Mucosa of descending colon (tissue), 3 donors: ENCODE measurements at regions not wholly inside any gene's neighbourhood (a gene's known extent, or its start where the extent isn't known, plus 50 kb on each side); places are given as distances from the start of the nearest gene placed in this dataset.

ENCODE experiments used
- ATAC-seq: fragments of 200-7000 bp; cut with Tn5 transposase; one replicate; pipeline ENCODE4 v1.9.1; 2020; ENCODE audit warnings: mild to moderate bottlenecking, moderate library complexity
- DNase-seq, 3 donors: peaks; one replicate each; pipeline ENCODE4 v3.0.0-alpha.2; 2020
- H3K36me3 ChIP-seq: fragments of 200-600 bp; one replicate; pipeline ENCODE4 v1.8.0; 2021; ENCODE audit warnings: low read depth, mild to moderate bottlenecking
- H3K4me1 ChIP-seq: fragments of 200-600 bp; one replicate; pipeline ENCODE4 v1.8.0; 2021; ENCODE audit warnings: low read depth, mild to moderate bottlenecking
- H3K4me3 ChIP-seq: fragments of 200-600 bp; one replicate; pipeline ENCODE4 v1.8.0; 2021; ENCODE audit warnings: mild to moderate bottlenecking
- H3K9me3 ChIP-seq: fragments of 200-600 bp; one replicate; pipeline ENCODE4 v1.8.0; 2021; ENCODE audit warnings: mild to moderate bottlenecking
- intact Hi-C, 2 donors: fragments of 100-400 bp; cut with DNase I in 1 of 2; cut with micrococcal nuclease in 1 of 2; formaldehyde crosslinking; loops; one replicate each; pipeline versions ENCODE4 v1.11.0 to v1.11.1; 2022; cut with DNase I, micrococcal nuclease
- TF ChIP-seq, protein P1 (sequence below): fragments of 200-600 bp; IDR thresholded peaks from one replicate; pipeline ENCODE4 v1.8.0; 2022; ENCODE audit warnings: antibody characterized with exemption, mild to moderate bottlenecking
- donor health status: DM: no; HTN: no; CAD: no; lungs with moderate emphysema.
- donor health status: DM: no; HTN: no; CAD: no.
- donor health status: DM: no; HTN: yes; CAD: no.

DNA sequence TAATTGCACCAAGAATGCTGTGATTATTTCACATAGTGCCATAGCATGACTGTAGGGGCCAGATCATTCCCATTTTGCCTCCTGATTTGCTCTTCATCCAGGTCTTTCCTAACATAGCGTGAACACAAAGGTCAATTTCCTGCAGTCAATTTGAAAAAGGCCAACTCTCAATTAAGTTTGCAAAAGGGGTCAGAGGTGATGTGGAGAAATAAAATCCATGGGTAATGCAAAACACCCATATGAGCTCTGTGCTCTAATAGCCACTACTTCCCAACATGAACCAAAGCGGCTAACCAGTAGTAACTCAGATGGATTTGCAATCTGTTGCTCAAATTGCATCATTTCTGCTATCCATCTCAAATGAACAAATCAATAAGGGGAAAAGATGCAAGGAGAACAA is 275.5 kb upstream of the SOX9 start:
- no peaks in the 10 kb centered on the region for H3K4me1 ChIP-seq
- H3K36me3 ChIP-seq: no peaks in the 10 kb centered on the region
- intact Hi-C loops: no loop called here
- no peak for DNase-seq
- H3K9me3 ChIP-seq: peaks cover 3% of the 10 kb centered on the region
- ATAC-seq: no peak
- TF ChIP-seq, protein P1, sequence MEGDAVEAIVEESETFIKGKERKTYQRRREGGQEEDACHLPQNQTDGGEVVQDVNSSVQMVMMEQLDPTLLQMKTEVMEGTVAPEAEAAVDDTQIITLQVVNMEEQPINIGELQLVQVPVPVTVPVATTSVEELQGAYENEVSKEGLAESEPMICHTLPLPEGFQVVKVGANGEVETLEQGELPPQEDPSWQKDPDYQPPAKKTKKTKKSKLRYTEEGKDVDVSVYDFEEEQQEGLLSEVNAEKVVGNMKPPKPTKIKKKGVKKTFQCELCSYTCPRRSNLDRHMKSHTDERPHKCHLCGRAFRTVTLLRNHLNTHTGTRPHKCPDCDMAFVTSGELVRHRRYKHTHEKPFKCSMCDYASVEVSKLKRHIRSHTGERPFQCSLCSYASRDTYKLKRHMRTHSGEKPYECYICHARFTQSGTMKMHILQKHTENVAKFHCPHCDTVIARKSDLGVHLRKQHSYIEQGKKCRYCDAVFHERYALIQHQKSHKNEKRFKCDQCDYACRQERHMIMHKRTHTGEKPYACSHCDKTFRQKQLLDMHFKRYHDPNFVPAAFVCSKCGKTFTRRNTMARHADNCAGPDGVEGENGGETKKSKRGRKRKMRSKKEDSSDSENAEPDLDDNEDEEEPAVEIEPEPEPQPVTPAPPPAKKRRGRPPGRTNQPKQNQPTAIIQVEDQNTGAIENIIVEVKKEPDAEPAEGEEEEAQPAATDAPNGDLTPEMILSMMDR: no peak
- no peak overlapping the region for H3K4me3 ChIP-seq

DNA sequence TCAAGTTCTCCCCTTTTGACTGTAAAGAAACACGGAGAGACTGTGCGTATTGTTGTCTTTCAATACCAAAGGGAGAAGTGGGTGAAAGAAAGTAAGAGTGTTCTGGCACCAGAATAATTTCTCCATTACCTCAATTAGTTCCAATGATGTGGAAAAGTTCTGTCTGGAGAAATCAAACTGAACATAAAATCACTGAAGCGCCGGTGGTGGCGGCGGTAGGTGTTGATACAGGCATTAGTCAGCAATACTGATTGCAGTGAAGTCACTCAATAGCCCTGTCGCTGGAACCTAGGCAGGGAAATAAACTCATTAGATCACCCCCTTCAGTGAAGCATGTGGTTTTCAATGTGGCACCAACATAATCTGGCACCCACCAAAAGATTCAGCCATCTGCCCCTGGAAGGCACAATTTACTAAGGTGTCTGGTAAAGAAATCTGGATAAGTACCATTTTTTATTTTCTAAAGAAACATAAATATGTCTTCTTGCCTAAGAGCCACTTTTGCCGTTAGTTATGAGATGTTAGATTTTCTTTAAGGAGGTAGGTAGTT is 274.2 kb upstream of the SOX9 start:
- H3K4me3 ChIP-seq: no peak overlapping the region
- DNase-seq (no peak), ATAC-seq (no peak)
- no peaks in the 10 kb centered on the region for H3K36me3 ChIP-seq
- peaks cover 3% of the 10 kb centered on the region for H3K9me3 ChIP-seq
- intact Hi-C loops: no loop called here
- H3K4me1 ChIP-seq: no peaks in the 10 kb centered on the region
- TF ChIP-seq, protein P1: no peak

DNA sequence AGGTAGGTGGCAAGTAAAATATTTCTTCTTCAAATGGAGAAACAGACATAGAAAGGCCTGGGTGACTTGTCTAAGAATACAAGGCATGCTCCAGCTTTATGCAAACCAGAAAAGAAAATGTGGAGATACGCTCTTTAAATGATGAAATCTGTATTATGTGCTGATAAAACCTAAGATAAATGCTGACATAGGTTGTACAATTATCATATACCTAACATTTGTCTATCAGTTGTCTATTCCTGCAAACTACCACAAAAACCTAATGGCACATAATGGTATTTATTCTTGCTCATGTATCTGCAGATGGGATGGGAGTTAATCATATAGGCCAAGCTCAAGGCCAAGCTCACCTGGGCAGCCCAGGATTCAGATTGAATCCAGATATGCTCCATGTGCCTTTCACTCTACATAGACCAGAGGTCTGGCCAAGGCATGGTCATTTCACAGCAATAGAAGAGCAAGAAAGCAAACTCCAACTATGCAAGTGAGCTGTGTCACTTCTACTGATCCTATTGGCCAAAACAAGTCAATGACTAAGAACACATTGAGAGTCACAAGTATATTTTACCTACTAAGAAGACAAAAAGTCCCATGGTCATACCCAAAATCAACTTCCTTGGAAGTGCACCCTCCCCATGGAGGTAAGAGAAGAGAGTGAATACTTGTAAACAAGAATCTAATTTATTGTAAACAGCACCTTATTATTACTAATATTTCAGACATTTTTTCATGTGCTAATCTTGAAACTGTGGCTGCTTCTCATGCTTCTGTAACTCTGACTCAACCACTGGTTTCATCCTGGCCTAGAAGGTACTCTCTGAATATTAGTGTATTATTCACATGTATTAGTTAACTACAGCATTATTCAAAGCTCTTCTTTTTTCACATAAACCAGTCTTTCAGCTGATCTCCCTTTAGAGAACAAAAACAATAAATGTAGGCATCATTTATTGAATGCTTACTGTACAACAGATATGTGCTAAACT is 270.7 kb upstream of the SOX9 start:
- Histone ChIP-seq H3K4me3 (no peak overlapping the region), H3K9me3 (no peaks in the 10 kb centered on the region), H3K36me3 (no peaks in the 10 kb centered on the region), H3K4me1 (no peaks in the 10 kb centered on the region)
- DNase-seq (no peak), ATAC-seq (no peak)
- TF ChIP-seq, protein P1: no peak
- intact Hi-C loops: no loop called here

DNA sequence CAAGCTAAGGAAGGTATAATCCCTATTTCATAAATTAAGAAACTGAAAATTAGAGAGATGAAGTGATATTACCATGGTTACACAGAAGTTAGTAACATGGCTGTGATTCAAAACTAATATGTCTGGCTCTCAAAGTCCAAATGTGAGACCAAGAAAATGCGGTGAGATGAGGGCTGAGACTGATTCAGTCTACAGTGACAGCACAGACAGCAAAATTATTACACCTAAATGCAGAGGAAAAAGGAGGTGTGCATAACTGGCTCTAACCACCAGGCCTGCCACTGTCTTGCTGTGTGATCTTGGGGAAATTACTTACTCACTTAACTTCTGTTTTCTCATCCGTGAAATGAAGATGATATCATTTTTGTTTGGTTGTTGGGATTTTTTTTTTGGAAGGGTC is 270.0 kb upstream of the SOX9 start:
- no peak for ATAC-seq
- TF ChIP-seq, protein P1: no peak
- no peaks in the 10 kb centered on the region for H3K9me3 ChIP-seq
- DNase-seq: no peak
- no peak overlapping the region for H3K4me3 ChIP-seq
- no peaks in the 10 kb centered on the region for H3K4me1 ChIP-seq
- intact Hi-C loops: no loop called here
- no peaks in the 10 kb centered on the region for H3K36me3 ChIP-seq

DNA sequence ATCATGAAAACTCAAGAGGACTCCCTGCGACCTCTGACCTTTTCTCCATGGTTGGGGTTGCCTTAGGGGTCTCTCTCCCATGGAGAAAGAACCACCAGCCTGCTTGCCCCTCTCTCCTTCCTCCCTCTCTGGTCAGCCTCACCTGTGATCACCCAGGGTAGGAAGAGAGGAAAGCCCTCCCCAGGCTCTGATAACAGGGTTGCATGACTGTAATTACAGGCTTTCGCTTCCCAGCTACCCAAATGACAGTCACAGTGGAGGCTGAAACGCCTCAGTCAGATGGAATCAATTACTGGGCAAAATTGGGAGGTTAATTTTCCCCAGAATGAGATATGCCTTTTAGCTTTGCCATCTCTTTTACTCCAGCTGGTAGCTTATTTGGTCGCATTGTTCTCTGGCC is 265.8 kb upstream of the SOX9 start:
- Histone ChIP-seq H3K4me1 (no peaks in the 10 kb centered on the region), H3K36me3 (no peaks in the 10 kb centered on the region), H3K4me3 (no peak overlapping the region), H3K9me3 (no peaks in the 10 kb centered on the region)
- DNase-seq (no peak), ATAC-seq (no peak)
- TF ChIP-seq, protein P1: no peak
- intact Hi-C loops: no loop called here
